Tibial nerve (tissue), 4 donors: ENCODE measurements at regions not wholly inside any gene's neighbourhood (a gene's known extent, or its start where the extent isn't known, plus 50 kb on each side); places are given as distances from the start of the nearest gene placed in this dataset.

ENCODE experiments used
- DNase-seq, 2 donors: peaks; one replicate each; pipeline ENCODE4 v3.0.0-alpha.2; 2019; ENCODE audit warnings: low spot score in 2 of 2
- H3K27ac ChIP-seq, 4 donors: fragments of 200-600 bp; sonication (generic) in 3 of 4; one replicate each; pipeline ENCODE4 v1.5.1; 2017 to 2019; ENCODE audit warnings: mild to moderate bottlenecking in 1 of 4
- H3K27me3 ChIP-seq, 2 donors: fragments of 200-600 bp; sonication (generic) in 1 of 2; one replicate each; pipeline versions ENCODE4 v1.5.1 to v1.6.0; 2017 to 2019
- H3K36me3 ChIP-seq, 3 donors: fragments of 200-600 bp; sonication (generic); one replicate each; pipeline ENCODE4 v1.5.1; 2018 to 2019
- H3K4me1 ChIP-seq, 4 donors: fragments of 200-600 bp; sonication (generic) in 3 of 4; one replicate each; pipeline ENCODE4 v1.5.1; 2017 to 2019
- H3K4me3 ChIP-seq, 4 donors: fragments of 200-600 bp; sonication (generic) in 3 of 4; one replicate each; pipeline ENCODE4 v1.5.1; 2017 to 2019; ENCODE audit warnings: mild to moderate bottlenecking in 1 of 4, moderate library complexity in 1 of 4
- H3K9me3 ChIP-seq, 4 donors: fragments of 200-600 bp; sonication (generic) in 3 of 4; one replicate each; pipeline ENCODE4 v1.5.1; 2017 to 2019
- EP300 ChIP-seq, 2 donors: sonication (generic); formaldehyde crosslinking; IDR thresholded peaks; one replicate each; pipeline ENCODE4 v1.6.1; 2017; ENCODE audit warnings: antibody characterized with exemption in 2 of 2, mild to moderate bottlenecking in 1 of 2
- POLR2A ChIP-seq, 2 donors: fragments of 450-650 bp; IDR thresholded peaks; one replicate each; pipeline ENCODE4 v1.6.1; 2017; ENCODE audit warnings: antibody characterized with exemption in 2 of 2, mild to moderate bottlenecking in 2 of 2, moderate library complexity in 2 of 2
- WGBS, 2 donors: methylation state at CpG; one replicate each; pipeline ENCODE4 v1.1.5; 2018; 5-methylcytosine and 5-hydroxymethylcytosine counted together
- TF ChIP-seq, protein P1 (sequence below), 5 experiments: fragments of 200-600 bp in 3 of 5; fragments of 450-650 bp in 2 of 5; sonication (generic) in 3 of 5; IDR thresholded peaks; one replicate each; pipeline ENCODE4 v1.5.1; 2016 to 2019; ENCODE audit warnings: antibody characterized with exemption in 5 of 5, mild to moderate bottlenecking in 3 of 5, moderate library complexity in 2 of 5

DNA sequence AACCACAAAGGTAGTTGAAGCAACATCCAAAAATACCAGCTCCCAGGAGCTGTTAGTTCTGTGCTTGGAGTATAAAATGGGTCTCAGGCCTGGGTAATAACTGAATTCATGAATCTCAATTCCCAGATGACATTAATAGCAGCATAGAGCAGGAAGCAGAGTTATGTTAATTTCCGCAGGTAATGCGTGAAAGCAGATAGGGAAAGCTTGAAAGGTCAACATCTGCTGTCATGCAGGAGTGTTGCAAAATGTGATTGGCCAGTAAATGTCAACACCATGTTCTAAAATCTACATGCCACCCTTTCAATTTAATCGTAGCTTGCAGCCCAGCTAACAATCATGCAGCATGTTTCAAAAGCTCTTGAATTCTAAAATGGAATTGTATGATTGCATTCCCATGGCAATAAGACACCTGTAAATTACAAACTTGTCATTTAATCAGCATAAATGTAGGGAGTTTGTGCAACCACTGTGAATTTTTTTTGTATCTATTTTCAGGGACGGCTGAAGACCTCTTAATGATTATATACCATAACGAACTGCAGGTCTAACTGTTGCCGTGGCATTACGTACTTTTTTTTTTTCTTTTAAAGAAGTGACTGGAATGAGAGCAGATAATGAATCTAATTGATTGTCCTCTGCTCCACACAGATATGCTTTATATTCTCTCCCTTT lies 635.8 kb upstream of the FOXG1 start:
- TF ChIP-seq POLR2A (IDR thresholded peaks at IDR 0.05): no peak
- TF ChIP-seq, protein P1, sequence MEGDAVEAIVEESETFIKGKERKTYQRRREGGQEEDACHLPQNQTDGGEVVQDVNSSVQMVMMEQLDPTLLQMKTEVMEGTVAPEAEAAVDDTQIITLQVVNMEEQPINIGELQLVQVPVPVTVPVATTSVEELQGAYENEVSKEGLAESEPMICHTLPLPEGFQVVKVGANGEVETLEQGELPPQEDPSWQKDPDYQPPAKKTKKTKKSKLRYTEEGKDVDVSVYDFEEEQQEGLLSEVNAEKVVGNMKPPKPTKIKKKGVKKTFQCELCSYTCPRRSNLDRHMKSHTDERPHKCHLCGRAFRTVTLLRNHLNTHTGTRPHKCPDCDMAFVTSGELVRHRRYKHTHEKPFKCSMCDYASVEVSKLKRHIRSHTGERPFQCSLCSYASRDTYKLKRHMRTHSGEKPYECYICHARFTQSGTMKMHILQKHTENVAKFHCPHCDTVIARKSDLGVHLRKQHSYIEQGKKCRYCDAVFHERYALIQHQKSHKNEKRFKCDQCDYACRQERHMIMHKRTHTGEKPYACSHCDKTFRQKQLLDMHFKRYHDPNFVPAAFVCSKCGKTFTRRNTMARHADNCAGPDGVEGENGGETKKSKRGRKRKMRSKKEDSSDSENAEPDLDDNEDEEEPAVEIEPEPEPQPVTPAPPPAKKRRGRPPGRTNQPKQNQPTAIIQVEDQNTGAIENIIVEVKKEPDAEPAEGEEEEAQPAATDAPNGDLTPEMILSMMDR (IDR thresholded peaks at IDR 0.05): no peak
- TF ChIP-seq EP300 (IDR thresholded peaks at IDR 0.05): no peak
- Histone ChIP-seq H3K9me3 (no peaks in the 10 kb centered on the region), H3K4me1 (no peaks in the 10 kb centered on the region), H3K27ac (no peak overlapping the region), H3K4me3 (no peak overlapping the region), H3K36me3 (no peaks in the 10 kb centered on the region), H3K27me3 (no peaks in the 10 kb centered on the region)
- DNase-seq: no peak
- 57 to 64% methylated on average over 7 of the region's 7 CpGs for WGBS, 2 donors

DNA sequence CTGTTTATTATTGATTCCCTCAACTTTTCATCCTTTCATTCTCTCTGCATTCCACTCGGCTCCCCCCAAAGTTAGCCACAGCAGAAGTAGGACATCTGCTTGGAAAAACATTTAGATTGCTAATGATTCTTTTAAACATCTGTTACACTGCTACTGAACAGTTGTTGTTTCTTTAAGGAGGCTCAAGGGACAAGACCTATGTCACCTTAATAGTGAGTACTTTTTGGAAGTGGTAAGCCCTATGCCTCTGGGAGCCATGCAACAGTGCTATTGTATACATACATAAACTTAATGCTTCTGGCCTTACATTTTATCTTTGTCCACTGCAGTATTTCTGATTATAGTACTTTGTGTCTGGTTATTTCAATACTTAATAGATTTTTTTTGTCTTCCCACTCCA lies 628.2 kb upstream of the FOXG1 start:
- H3K27ac ChIP-seq: no peak overlapping the region
- H3K36me3 ChIP-seq: no peaks in the 10 kb centered on the region
- H3K4me1 ChIP-seq: no peaks in the 10 kb centered on the region
- TF ChIP-seq, protein P1 (IDR thresholded peaks at IDR 0.05): no peak
- no peak for TF ChIP-seq EP300 (IDR thresholded peaks at IDR 0.05)
- no peak for TF ChIP-seq POLR2A (IDR thresholded peaks at IDR 0.05)
- no peak overlapping the region for H3K4me3 ChIP-seq
- H3K9me3 ChIP-seq: no peaks in the 10 kb centered on the region
- no peak for DNase-seq
- WGBS, 2 donors: 44 to 59% methylated on average over 1 of the region's 1 CpG
- no peaks in the 10 kb centered on the region for H3K27me3 ChIP-seq

- WGBS, 2 donors: 88 to 89% methylated on average over 2 of the region's 2 CpGs
- Histone ChIP-seq H3K4me3 (no peak overlapping the region), H3K4me1 (no peaks in the 10 kb centered on the region), H3K9me3 (no peaks in the 10 kb centered on the region), H3K27me3 (no peaks in the 10 kb centered on the region), H3K27ac (no peak overlapping the region), H3K36me3 (no peaks in the 10 kb centered on the region)
- TF ChIP-seq, protein P1 (IDR thresholded peaks at IDR 0.05): no peak
- TF ChIP-seq EP300 (IDR thresholded peaks at IDR 0.05) (no peak), POLR2A (IDR thresholded peaks at IDR 0.05) (no peak)
- no peak for DNase-seq
Observed at GRCh38 chr14:28141662-28142061, 624.9 kb upstream of the FOXG1 start.

DNA sequence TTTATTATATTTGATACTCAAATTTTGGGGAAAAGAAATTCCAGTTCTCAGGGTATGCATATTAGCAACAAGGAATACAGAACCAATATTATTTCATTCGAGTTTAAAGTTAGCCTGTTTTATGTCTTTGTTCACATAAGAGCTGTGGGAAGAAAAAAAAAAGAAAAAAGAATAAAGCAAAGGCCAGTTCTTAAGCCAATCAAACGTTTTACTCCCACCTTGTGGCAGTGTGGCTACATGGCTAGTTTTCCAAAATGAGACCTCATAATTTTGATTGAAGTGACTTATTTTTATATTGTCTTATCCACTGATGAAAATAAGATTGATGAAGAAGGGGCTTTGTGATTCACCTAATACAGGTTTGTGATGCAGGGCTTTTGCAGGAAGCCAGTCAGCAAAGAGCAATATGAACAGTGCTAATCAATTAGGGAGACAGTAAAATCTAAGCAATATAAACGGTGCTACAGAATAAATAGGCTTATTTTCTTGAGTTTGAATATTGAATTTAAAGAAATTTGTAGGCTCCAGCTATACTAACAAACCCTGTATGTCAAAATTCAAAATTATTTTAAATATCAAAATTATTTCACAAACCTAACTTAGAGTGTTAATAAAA lies 624.1 kb upstream of the FOXG1 start:
- no peak for DNase-seq
- Histone ChIP-seq H3K9me3 (peaks cover 0 to 4% (median 0%) of the 10 kb centered on the region in 4 donors), H3K36me3 (no peaks in the 10 kb centered on the region), H3K27me3 (no peaks in the 10 kb centered on the region), H3K4me3 (no peak overlapping the region), H3K4me1 (no peaks in the 10 kb centered on the region), H3K27ac (no peak overlapping the region)
- TF ChIP-seq, protein P1 (IDR thresholded peaks at IDR 0.05): no peak
- TF ChIP-seq EP300 (IDR thresholded peaks at IDR 0.05): no peak
- no peak for TF ChIP-seq POLR2A (IDR thresholded peaks at IDR 0.05)
- 12% methylated on average over 3 of the region's 3 CpGs for WGBS, 2 donors

- no peak for TF ChIP-seq EP300 (IDR thresholded peaks at IDR 0.05)
- TF ChIP-seq, protein P1 (IDR thresholded peaks at IDR 0.05): no peak
- TF ChIP-seq POLR2A (IDR thresholded peaks at IDR 0.05): no peak
- 36 to 38% methylated on average over 3 of the region's 3 CpGs for WGBS, 2 donors
Observed at GRCh38 chr14:28143316-28143715, 623.3 kb upstream of the FOXG1 start.

More at GRCh38 chr14:28143316-28143715, 623.3 kb upstream of the FOXG1 start:
- no peaks in the 10 kb centered on the region for H3K4me1 ChIP-seq
- no peak overlapping the region for H3K4me3 ChIP-seq
- peaks cover 0 to 5% (median 0%) of the 10 kb centered on the region in 4 donors for H3K9me3 ChIP-seq
- H3K27ac ChIP-seq: no peak overlapping the region
- no peaks in the 10 kb centered on the region for H3K27me3 ChIP-seq
- no peak for DNase-seq
- no peaks in the 10 kb centered on the region for H3K36me3 ChIP-seq
